NCI-H187 (cell line): ENCODE measurements at regions not wholly inside any gene's neighbourhood (a gene's known extent, or its start where the extent isn't known, plus 50 kb on each side); places are given as distances from the start of the nearest gene placed in this dataset.
"Not testable (repeated sequence)": the region's sequence is repeated elsewhere in the genome, so short reads cannot be mapped to it uniquely, and the experiment has no call there.

Experiments used
- DNase-seq, 2 experiments: peaks; one replicate each; lab custom pipeline; 2025; lab: John Stamatoyannopoulos, UW

GRCh38 chr5:39544941-39545340 lies 120.2 kb upstream of the DAB2 start:
- DNase-seq = no peak

- DNase-seq = no peak
Observed at GRCh38 chr5:39543335-39543734, 118.6 kb upstream of the DAB2 start.

GRCh38 chr5:39542511-39543285 lies 117.9 kb upstream of the DAB2 start:
- DNase-seq = no peak

- DNase-seq = no peak
Observed at GRCh38 chr5:39541920-39542319, 117.1 kb upstream of the DAB2 start.

GRCh38 chr5:39539470-39539869 lies 114.7 kb upstream of the DAB2 start:
- DNase-seq = no peak

GRCh38 chr5:39534690-39535089 lies 109.9 kb upstream of the DAB2 start:
- DNase-seq = no peak

GRCh38 chr5:39533749-39534148 lies 109.0 kb upstream of the DAB2 start:
- DNase-seq = no peak

GRCh38 chr5:39532511-39532910 lies 107.7 kb upstream of the DAB2 start:
- DNase-seq = no peak

GRCh38 chr5:39531306-39531705 lies 106.5 kb upstream of the DAB2 start:
- DNase-seq = no peak

- no peak for DNase-seq
Observed at GRCh38 chr5:39526914-39527477, 102.2 kb upstream of the DAB2 start.

- DNase-seq = not testable (repeated sequence)
Observed at GRCh38 chr5:39525781-39526180, 101.0 kb upstream of the DAB2 start.

GRCh38 chr5:39525271-39525670 lies 100.5 kb upstream of the DAB2 start:
- DNase-seq = no peak

- DNase-seq = no peak
Observed at GRCh38 chr5:39523821-39524220, 99.0 kb upstream of the DAB2 start.

- DNase-seq = no peak
Observed at GRCh38 chr5:39521940-39522590, 97.3 kb upstream of the DAB2 start.

- DNase-seq = no peak
Observed at GRCh38 chr5:39521098-39521860, 96.5 kb upstream of the DAB2 start.

- DNase-seq = no peak
Observed at GRCh38 chr5:39520232-39520572, 95.4 kb upstream of the DAB2 start.

- DNase-seq = no peak
Observed at GRCh38 chr5:39519566-39520231, 94.9 kb upstream of the DAB2 start.

- no peak for DNase-seq
Observed at GRCh38 chr5:39519079-39519478, 94.3 kb upstream of the DAB2 start.

GRCh38 chr5:39518516-39518915 lies 93.7 kb upstream of the DAB2 start:
- DNase-seq = no peak

GRCh38 chr5:39517800-39518199 lies 93.0 kb upstream of the DAB2 start:
- no peak for DNase-seq

GRCh38 chr5:39515881-39516280 lies 91.1 kb upstream of the DAB2 start:
- DNase-seq = no peak

GRCh38 chr5:39513236-39513635 lies 88.5 kb upstream of the DAB2 start:
- no peak for DNase-seq
